Peyer's patch (tissue), 4 donors: ENCODE measurements at regions not wholly inside any gene's neighbourhood (a gene's known extent, or its start where the extent isn't known, plus 50 kb on each side); places are given as distances from the start of the nearest gene placed in this dataset.
"Not testable (repeated sequence)": the region's sequence is repeated elsewhere in the genome, so short reads cannot be mapped to it uniquely, and the experiment has no call there.

Experiments used
- DNase-seq, 3 donors: peaks; one replicate each; pipeline ENCODE4 v3.0.0-alpha.2; 2017 to 2019
- H3K27ac ChIP-seq, 4 donors: fragments of 200-600 bp; sonication (generic); one replicate each; pipeline ENCODE4 v1.5.1; 2016 to 2019
- H3K27me3 ChIP-seq, 2 donors: fragments of 200-600 bp; sonication (generic); one replicate each; pipeline ENCODE4 v1.5.1; 2019
- H3K36me3 ChIP-seq, 3 donors: fragments of 200-600 bp; sonication (generic); one replicate each; pipeline ENCODE4 v1.5.1; 2016 to 2019
- H3K4me1 ChIP-seq, 4 donors: fragments of 200-600 bp; sonication (generic); one replicate each; pipeline ENCODE4 v1.5.1; 2016 to 2019
- H3K4me3 ChIP-seq, 4 donors: fragments of 200-600 bp; sonication (generic); 1 replicate in 3 of 4; 2 replicates in 1 of 4; pipeline ENCODE4 v1.5.1; 2016 to 2019; ENCODE audit warnings: mild to moderate bottlenecking in 1 of 4
- H3K9me3 ChIP-seq, 4 donors: fragments of 200-600 bp; sonication (generic); one replicate each; pipeline ENCODE4 v1.5.1; 2016 to 2019; ENCODE audit warnings: mild to moderate bottlenecking in 1 of 4
- POLR2A ChIP-seq, 2 donors: fragments of 450-650 bp; IDR thresholded peaks; one replicate each; pipeline ENCODE4 v1.5.1; 2017; ENCODE audit warnings: antibody characterized with exemption in 2 of 2, mild to moderate bottlenecking in 2 of 2, moderate library complexity in 2 of 2
- TF ChIP-seq, protein P1 (sequence below), 6 experiments: fragments of 450-650 bp in 4 of 6; fragments of 200-600 bp in 2 of 6; sonication (generic) in 1 of 6; IDR thresholded peaks; one replicate each; pipeline ENCODE4 v1.5.1; 2017 to 2019; ENCODE audit warnings: antibody characterized with exemption in 6 of 6, mild to moderate bottlenecking in 3 of 6, moderate library complexity in 1 of 6

DNA sequence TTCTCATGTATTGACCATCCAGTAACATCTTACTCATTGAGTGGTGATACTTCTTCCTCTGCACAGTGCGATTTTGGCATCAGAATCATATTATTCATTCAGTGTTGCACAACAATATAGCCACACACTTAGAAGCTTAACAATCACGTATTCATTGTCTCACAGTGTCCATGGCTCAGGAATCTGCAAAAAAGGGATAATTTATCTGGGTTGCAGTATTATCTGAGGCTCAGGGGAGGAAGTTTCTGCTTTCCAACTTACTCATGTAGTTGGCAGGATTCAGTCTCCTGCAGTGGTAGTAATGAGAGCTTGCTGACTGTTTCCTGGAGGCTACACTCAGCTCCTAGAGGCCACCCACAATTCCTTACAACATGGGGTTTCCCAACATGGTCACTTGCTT is 803.6 kb downstream of the SORCS1 start:
- Histone ChIP-seq H3K27me3 (no peaks in the 10 kb centered on the region), H3K36me3 (no peaks in the 10 kb centered on the region), H3K27ac (no peak overlapping the region), H3K9me3 (no peaks in the 10 kb centered on the region), H3K4me1 (no peaks in the 10 kb centered on the region), H3K4me3 (no peak overlapping the region)
- TF ChIP-seq, protein P1, sequence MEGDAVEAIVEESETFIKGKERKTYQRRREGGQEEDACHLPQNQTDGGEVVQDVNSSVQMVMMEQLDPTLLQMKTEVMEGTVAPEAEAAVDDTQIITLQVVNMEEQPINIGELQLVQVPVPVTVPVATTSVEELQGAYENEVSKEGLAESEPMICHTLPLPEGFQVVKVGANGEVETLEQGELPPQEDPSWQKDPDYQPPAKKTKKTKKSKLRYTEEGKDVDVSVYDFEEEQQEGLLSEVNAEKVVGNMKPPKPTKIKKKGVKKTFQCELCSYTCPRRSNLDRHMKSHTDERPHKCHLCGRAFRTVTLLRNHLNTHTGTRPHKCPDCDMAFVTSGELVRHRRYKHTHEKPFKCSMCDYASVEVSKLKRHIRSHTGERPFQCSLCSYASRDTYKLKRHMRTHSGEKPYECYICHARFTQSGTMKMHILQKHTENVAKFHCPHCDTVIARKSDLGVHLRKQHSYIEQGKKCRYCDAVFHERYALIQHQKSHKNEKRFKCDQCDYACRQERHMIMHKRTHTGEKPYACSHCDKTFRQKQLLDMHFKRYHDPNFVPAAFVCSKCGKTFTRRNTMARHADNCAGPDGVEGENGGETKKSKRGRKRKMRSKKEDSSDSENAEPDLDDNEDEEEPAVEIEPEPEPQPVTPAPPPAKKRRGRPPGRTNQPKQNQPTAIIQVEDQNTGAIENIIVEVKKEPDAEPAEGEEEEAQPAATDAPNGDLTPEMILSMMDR (IDR thresholded peaks at IDR 0.05): no peak
- TF ChIP-seq POLR2A (IDR thresholded peaks at IDR 0.05): no peak
- no peak for DNase-seq

DNA sequence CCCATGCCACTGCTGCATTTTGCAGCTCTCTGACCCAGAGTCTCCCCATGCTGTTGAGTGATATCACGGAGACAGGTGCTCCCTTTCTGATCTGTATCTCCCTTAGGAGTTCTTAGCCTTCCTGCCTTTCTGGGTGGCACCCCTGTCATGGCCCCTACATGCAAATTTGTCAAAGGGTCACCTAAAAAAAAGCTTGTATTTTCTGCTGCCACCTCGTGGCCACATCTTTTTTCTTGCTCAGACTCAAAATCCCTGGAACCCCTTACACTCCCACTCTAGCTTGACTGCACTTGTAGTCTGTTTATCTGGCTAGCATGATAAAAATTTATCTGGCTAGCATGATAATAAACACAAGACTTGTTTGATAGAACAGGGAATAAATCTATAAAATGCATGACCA is 809.1 kb downstream of the SORCS1 start:
- TF ChIP-seq, protein P1 (IDR thresholded peaks at IDR 0.05): no peak
- no peak for TF ChIP-seq POLR2A (IDR thresholded peaks at IDR 0.05)

DNA sequence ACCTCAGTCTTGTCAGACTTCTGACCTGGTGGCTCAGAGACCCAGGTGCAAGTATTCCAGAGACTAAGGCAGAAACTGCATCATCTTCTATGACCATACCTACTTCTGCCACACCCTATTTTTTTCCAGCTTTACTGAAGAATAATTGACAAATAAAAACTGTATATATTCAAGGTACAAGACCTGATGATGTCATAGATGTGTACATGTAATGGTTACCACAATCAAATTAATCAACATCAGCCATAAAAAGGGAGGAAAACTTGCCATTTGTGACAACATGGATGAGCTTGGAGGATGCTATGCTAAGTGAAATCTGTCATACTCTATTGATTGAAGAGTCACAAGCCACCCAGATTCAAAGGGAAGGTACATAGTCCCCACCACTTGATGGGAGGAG is 815.6 kb downstream of the SORCS1 start:
- Histone ChIP-seq H3K27ac (no peak overlapping the region), H3K27me3 (no peaks in the 10 kb centered on the region), H3K36me3 (no peaks in the 10 kb centered on the region), H3K4me1 (no peaks in the 10 kb centered on the region), H3K9me3 (no peaks in the 10 kb centered on the region), H3K4me3 (no peak overlapping the region)
- DNase-seq: no peak
- TF ChIP-seq, protein P1 (IDR thresholded peaks at IDR 0.05): no peak
- TF ChIP-seq POLR2A (IDR thresholded peaks at IDR 0.05): no peak

More for the DNA sequence above, 809.1 kb downstream of the SORCS1 start:
- Histone ChIP-seq H3K4me3 (no peak overlapping the region), H3K9me3 (no peaks in the 10 kb centered on the region), H3K27ac (no peak overlapping the region), H3K36me3 (no peaks in the 10 kb centered on the region), H3K27me3 (no peaks in the 10 kb centered on the region), H3K4me1 (no peaks in the 10 kb centered on the region)
- DNase-seq: no peak

DNA sequence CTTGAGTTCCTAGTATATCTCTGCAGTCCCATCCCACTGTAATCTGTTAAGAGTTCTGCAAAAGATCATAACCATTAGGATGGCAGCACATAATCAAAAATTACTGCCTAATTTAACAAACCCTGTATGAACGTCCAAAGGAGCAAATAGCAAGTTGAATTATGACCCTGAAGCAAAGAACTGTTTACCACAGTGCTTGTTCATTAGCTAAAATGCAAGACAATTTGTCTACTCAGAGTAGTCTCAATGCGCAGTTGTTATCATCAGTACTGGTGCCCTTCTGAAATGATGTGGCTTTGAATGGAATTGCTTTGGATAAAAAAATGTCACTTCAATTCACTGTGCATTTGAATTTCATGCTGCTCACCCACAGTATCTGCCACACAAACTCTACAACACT is 817.0 kb downstream of the SORCS1 start:
- TF ChIP-seq, protein P1 (IDR thresholded peaks at IDR 0.05): no peak
- TF ChIP-seq POLR2A (IDR thresholded peaks at IDR 0.05): no peak
- no peaks in the 10 kb centered on the region for H3K9me3 ChIP-seq
- no peak overlapping the region for H3K27ac ChIP-seq
- no peaks in the 10 kb centered on the region for H3K27me3 ChIP-seq
- no peaks in the 10 kb centered on the region for H3K4me1 ChIP-seq
- H3K4me3 ChIP-seq: no peak overlapping the region
- DNase-seq: no peak
- H3K36me3 ChIP-seq: no peaks in the 10 kb centered on the region

DNA sequence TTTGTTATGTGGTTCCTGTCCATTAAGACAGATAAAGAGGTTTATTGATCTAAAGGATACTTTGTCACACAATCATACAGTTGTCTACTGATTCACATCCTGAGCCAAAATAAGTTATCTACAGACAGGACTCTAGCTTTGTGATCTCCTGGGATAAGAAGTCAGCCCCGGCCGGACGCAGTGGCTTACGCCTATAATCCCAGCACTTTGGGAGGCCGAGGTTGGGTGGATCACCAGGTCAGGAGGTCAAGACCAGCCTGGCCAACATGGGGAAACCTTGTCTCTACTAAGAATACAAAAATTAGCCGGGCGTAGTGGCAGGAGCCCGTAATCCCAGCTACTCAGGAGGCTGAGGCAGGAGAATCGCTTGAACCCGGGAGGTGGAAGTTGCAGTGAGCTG is 821.0 kb downstream of the SORCS1 start:
- not testable (repeated sequence) for H3K36me3 ChIP-seq, H3K27me3 ChIP-seq

GRCh38 chr10:106341356-106341755 is 823.1 kb downstream of the SORCS1 start:
- Histone ChIP-seq H3K4me1 (no peaks in the 10 kb centered on the region), H3K4me3 (no peak overlapping the region), H3K36me3 (no peaks in the 10 kb centered on the region), H3K27me3 (no peaks in the 10 kb centered on the region), H3K27ac (no peak overlapping the region), H3K9me3 (no peaks in the 10 kb centered on the region)
- no peak for TF ChIP-seq POLR2A (IDR thresholded peaks at IDR 0.05)
- TF ChIP-seq, protein P1 (IDR thresholded peaks at IDR 0.05): no peak
- DNase-seq: no peak

More for the DNA sequence above, 821.0 kb downstream of the SORCS1 start:
- H3K27ac ChIP-seq, DNase-seq, H3K4me1 ChIP-seq, H3K9me3 ChIP-seq, H3K4me3 ChIP-seq: not testable (repeated sequence)
